ENCODE measurements at regions not wholly inside any gene's neighbourhood (a gene's known extent, or its start where the extent isn't known, plus 50 kb on each side); places are given as distances from the start of the nearest gene placed in this dataset.

DNA sequence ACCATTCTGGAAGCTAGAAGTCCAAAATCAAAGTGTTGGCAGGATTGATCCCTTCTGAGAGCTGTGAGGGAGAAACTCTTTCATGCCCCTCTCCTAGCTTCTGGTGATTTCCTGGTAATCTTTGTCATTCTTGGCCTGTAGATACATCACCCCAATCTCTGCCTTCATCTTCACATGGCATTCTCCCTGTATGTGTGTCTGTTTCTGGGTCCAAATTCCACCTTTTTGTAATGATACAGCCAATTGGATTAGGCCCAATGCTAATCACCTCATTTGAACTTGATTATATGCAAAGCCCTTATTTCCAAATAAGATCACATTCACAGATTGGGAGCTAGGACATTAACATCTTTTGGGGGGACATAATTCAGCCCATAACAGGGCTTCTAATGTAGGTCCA lies 76.9 kb upstream of the MBIP start:
- TF ChIP-seq, protein P1, sequence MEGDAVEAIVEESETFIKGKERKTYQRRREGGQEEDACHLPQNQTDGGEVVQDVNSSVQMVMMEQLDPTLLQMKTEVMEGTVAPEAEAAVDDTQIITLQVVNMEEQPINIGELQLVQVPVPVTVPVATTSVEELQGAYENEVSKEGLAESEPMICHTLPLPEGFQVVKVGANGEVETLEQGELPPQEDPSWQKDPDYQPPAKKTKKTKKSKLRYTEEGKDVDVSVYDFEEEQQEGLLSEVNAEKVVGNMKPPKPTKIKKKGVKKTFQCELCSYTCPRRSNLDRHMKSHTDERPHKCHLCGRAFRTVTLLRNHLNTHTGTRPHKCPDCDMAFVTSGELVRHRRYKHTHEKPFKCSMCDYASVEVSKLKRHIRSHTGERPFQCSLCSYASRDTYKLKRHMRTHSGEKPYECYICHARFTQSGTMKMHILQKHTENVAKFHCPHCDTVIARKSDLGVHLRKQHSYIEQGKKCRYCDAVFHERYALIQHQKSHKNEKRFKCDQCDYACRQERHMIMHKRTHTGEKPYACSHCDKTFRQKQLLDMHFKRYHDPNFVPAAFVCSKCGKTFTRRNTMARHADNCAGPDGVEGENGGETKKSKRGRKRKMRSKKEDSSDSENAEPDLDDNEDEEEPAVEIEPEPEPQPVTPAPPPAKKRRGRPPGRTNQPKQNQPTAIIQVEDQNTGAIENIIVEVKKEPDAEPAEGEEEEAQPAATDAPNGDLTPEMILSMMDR (IDR thresholded peaks at IDR 0.05): no peak
- no peak for TF ChIP-seq POLR2A (IDR thresholded peaks at IDR 0.05)
